ENCODE measurements at regions not wholly inside any gene's neighbourhood (a gene's known extent, or its start where the extent isn't known, plus 50 kb on each side); places are given as distances from the start of the nearest gene placed in this dataset.
"Not testable (repeated sequence)": the region's sequence is repeated elsewhere in the genome, so short reads cannot be mapped to it uniquely, and the experiment has no call there.

DNA sequence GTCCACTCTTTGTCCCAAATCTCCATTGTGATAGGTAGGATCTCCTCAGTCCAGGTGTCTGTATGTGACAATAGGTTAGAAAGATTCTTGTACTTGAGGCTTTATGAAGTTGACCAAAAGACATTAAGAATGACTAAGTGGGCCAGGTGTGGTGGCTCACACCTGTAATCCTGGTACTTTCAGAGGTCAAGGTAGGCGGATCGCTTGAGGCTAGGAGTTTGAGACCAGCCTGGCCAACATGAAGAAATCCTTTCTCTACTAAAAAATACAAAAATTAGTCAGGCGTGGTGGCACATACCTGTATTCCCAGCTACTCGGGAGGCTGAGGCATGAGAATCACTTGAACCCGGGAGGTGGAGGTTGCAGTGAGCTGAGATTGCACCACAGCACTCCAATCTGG, 54.9 kb upstream of the PTPRK start:
- not testable (repeated sequence) for TF ChIP-seq CTCF (IDR thresholded peaks at IDR 0.05; ENCODE audit: insufficient read depth, low read depth, low read length); EZH2 (IDR thresholded peaks at IDR 0.05; ENCODE audit: insufficient read depth, low read length)
